HUES6 (cell line): ENCODE measurements at regions not wholly inside any gene's neighbourhood (a gene's known extent, or its start where the extent isn't known, plus 50 kb on each side); places are given as distances from the start of the nearest gene placed in this dataset.

Source experiments
- H3K27ac ChIP-seq: 2 replicates; pipeline ENCODE4 v1.7.0; 2013; ENCODE audit warnings: low read depth, mild to moderate bottlenecking, low read length, inconsistent platforms
- H3K27me3 ChIP-seq: 2 replicates; pipeline ENCODE4 v1.6.1; 2013; ENCODE audit warnings: low read length; ENCODE audit not compliant: control insufficient read depth, insufficient read depth
- H3K36me3 ChIP-seq: 2 replicates; pipeline ENCODE4 v1.6.1; 2013; ENCODE audit warnings: low read length; ENCODE audit not compliant: control insufficient read depth, insufficient read depth
- H3K4me1 ChIP-seq: 2 replicates; pipeline ENCODE4 v1.6.1; 2013; ENCODE audit warnings: low read length; ENCODE audit not compliant: control insufficient read depth, insufficient read depth
- H3K4me3 ChIP-seq: 2 replicates; pipeline ENCODE4 v1.5.1; 2013; ENCODE audit warnings: low read depth, low read length
- H3K9ac ChIP-seq: one replicate; pipeline ENCODE4 v1.6.1; 2013; ENCODE audit warnings: mild to moderate bottlenecking, low read length
- H3K9me3 ChIP-seq: 2 replicates; pipeline ENCODE4 v1.6.1; 2013; ENCODE audit warnings: low read depth, low read length; ENCODE audit not compliant: control insufficient read depth, insufficient read depth

DNA sequence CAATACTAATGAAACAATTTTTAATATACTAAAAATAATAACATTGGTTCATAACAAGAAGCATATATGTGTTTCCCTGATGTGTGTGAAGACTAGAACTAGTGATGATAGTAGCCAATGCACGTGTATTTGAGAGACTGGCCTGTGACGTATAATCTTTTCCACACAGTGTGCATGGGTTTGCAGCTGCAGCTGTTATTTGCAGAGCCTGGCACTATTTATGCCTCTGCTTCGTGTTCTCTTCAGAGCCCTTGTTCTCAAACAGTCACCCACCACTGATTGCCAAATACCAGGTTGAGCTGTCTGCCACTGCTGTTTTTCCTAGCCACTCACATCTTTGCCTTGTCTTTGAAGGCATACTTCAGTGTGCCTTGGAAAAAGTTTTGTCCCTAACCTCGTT lies 531.7 kb downstream of the ETV1 start:
- no peak overlapping the region for H3K9ac ChIP-seq
- H3K4me1 ChIP-seq, result no peaks in the 10 kb centered on the region
- H3K36me3 ChIP-seq, result no peaks in the 10 kb centered on the region
- no peak overlapping the region for H3K27ac ChIP-seq
- no peaks in the 10 kb centered on the region for H3K9me3 ChIP-seq
- H3K4me3 ChIP-seq, result no peak overlapping the region
- no peaks in the 10 kb centered on the region for H3K27me3 ChIP-seq

DNA sequence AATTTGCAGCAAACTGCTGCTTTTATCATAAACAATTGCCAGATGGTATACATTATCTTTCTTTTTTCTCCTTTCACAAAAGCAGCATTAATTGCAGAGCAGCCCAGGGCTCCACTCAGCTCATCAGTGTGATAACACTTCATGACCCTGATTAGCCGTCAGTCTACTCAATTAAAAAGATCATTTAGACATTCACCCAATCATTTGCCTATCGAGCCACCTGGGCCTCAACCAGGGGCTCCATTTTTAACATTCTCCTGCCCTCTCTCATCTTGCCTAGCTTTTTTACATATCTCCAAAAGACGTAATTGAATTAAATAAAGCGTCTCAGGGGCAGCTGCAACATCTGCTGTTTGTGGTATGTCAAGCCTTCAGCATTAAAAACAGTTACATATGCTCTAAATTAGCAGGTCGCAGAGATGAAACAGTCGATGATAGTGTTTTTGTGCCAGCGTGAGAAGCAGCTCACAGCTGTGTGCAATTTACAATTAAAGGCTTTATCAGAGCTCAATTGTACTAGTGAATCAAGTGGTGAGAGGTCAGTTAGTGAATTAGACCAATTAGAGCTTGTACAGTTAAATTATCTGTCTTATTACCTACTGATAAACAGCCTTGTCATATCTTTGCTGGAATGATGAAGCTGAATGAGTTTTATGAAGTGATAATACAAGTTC lies 522.5 kb downstream of the ETV1 start:
- H3K4me3 ChIP-seq, result no peak overlapping the region
- H3K27ac ChIP-seq, result no peak overlapping the region
- H3K9ac ChIP-seq, result no peak overlapping the region
- H3K27me3 ChIP-seq, result no peaks in the 10 kb centered on the region
- no peaks in the 10 kb centered on the region for H3K9me3 ChIP-seq
- no peaks in the 10 kb centered on the region for H3K36me3 ChIP-seq
- no peaks in the 10 kb centered on the region for H3K4me1 ChIP-seq

DNA sequence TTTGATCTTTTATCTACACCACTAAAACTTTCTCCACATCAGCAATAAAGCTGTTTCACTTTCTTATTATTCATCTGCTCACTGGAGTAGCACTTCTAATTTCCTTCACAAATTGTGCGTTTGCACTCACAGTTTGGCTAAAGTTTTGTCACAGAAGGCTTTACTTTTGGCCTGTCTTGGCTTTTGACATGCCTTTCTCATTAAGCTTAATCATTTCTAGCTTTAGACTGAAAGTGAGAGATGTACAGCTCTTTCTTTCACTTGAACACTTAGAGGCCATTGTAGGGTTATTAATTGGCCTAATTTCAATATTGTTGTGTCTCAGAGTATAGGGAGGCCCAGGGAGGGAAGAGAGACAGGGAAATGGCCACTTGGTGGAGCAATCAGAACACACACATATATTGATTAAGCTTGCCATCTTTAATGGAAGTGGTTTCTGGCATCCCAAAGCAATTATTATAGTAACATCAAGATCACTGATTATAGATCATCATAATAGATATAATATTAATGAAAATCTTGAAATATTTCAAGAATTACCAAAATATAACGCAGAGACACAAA lies 512.5 kb downstream of the ETV1 start:
- Histone ChIP-seq H3K9ac (no peak overlapping the region), H3K9me3 (no peaks in the 10 kb centered on the region), H3K27ac (no peak overlapping the region)

DNA sequence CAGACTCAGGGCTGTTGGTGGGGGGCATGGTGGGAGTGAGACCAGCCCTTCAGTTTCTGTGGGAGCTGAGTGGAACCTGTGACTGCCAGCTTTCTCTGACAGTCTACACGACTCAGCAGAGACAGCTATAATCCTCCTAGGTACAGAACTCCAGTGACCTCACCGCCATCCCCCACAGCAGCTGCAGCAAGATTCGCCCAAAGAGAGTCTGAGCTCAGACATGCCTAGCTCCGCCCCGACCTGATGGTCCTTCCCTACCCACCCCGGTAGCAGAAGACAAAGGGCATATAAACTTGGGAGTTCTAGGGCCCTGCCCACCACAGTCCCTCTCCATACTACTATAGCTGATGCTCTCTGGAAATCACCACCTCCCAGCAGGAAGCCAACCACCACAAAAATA lies 500.1 kb downstream of the ETV1 start:
- H3K9me3 ChIP-seq, result peaks cover 3% of the 10 kb centered on the region; the same call in 1 of the 2 replicates
- no peak overlapping the region for H3K4me3 ChIP-seq
- H3K36me3 ChIP-seq, result no peaks in the 10 kb centered on the region

More for the DNA sequence above, 512.5 kb downstream of the ETV1 start:
- Histone ChIP-seq H3K36me3 (no peaks in the 10 kb centered on the region), H3K4me3 (no peak overlapping the region), H3K4me1 (no peaks in the 10 kb centered on the region), H3K27me3 (no peaks in the 10 kb centered on the region)

DNA sequence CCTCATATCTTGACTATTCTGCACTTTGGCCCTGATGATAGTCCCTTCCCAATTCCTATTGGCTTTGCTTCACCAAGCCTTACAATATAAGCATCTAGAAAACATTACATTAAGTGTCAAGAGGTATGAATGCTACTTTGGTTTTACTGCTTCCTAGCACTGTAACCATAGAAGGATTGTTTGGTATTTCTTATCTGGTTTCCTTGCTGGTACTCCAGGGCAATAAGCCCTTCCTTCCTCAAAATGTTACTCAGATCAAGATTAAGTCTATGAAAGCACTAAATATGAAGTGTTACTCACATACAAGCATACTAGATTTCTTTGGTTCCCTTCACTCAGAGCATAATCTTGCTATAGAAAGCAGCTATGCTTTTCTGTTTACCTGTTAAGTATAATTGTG lies 492.5 kb downstream of the ETV1 start:
- H3K4me3 ChIP-seq, result no peak overlapping the region
- H3K9me3 ChIP-seq, result no peaks in the 10 kb centered on the region
- H3K9ac ChIP-seq, result no peak overlapping the region

More for the DNA sequence above, 500.1 kb downstream of the ETV1 start:
- Histone ChIP-seq H3K4me1 (no peaks in the 10 kb centered on the region; the same call in 1 of the 2 replicates), H3K27me3 (no peaks in the 10 kb centered on the region), H3K9ac (no peak overlapping the region), H3K27ac (no peak overlapping the region)

DNA sequence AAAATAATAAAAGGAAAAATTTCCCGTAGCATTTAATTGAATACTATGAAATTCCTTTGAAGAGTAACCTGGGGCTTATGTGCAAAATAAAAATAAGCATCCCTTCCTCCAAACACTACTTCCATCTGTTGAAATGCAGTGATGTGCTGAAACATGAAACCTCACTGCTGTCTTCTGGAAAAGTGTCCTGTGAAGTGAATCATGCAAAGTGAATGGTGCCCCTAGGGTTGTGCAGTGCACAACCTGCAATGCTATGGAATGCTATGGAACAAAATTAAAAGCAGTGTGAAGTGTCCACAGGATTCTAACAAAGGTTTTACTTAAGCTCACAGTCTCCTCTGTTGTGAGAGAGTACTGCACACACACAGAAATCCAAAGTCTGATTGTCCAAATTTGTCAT lies 480.9 kb downstream of the ETV1 start:
- Histone ChIP-seq H3K27me3 (no peaks in the 10 kb centered on the region), H3K9ac (no peak overlapping the region), H3K4me3 (no peak overlapping the region), H3K27ac (no peak overlapping the region), H3K9me3 (peaks cover 11% of the 10 kb centered on the region; the same call in 1 of the 2 replicates), H3K36me3 (no peaks in the 10 kb centered on the region), H3K4me1 (no peaks in the 10 kb centered on the region)

More for the DNA sequence above, 492.5 kb downstream of the ETV1 start:
- H3K27ac ChIP-seq, result no peak overlapping the region
- H3K27me3 ChIP-seq, result no peaks in the 10 kb centered on the region
- no peaks in the 10 kb centered on the region for H3K36me3 ChIP-seq
- H3K4me1 ChIP-seq, result no peaks in the 10 kb centered on the region

DNA sequence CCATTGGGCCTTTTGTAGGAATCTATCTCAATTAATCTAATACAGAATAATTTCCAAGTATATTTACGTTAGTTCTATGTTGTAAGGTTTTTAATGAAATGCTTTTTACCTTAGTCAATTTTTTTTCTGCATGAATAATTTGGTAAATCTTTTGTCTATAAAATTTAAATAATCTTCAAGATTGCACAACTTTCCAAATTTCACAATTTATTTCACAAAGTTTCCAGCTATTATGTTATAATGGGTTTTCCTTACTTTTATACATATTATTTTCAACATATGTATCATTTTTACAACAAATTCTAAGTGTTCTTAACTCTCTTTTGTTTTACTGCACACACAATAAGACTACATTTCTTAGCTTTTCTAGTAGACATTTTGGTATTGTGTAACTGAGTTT lies 470.7 kb downstream of the ETV1 start:
- no peak overlapping the region for H3K4me3 ChIP-seq
- H3K9me3 ChIP-seq, result no peaks in the 10 kb centered on the region
- no peak overlapping the region for H3K27ac ChIP-seq
- no peak overlapping the region for H3K9ac ChIP-seq
- H3K27me3 ChIP-seq, result no peaks in the 10 kb centered on the region
- no peaks in the 10 kb centered on the region for H3K36me3 ChIP-seq
- H3K4me1 ChIP-seq, result no peaks in the 10 kb centered on the region

DNA sequence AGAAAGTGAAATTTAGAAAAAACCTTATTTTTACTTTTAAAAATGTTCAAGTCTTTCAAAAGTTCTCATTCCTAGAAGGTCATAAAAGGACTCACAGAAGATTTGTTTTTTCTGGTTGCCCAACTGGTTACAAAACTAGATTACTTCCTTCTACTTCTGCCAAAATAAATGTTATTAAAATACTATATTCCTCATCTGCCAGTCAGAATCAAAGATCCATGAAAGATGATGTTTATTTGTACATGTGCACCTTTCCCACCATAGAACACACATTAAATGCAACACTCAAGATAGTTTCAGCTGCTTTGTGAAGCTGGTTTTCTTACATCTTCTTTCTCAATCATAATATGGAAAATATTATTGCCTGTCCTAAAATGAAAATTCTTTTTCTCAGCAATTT lies 465.4 kb downstream of the ETV1 start:
- H3K27ac ChIP-seq, result no peak overlapping the region
- H3K9me3 ChIP-seq, result no peaks in the 10 kb centered on the region
- no peaks in the 10 kb centered on the region for H3K4me1 ChIP-seq
- H3K4me3 ChIP-seq, result no peak overlapping the region
- no peak overlapping the region for H3K9ac ChIP-seq
- no peaks in the 10 kb centered on the region for H3K36me3 ChIP-seq
- H3K27me3 ChIP-seq, result no peaks in the 10 kb centered on the region

DNA sequence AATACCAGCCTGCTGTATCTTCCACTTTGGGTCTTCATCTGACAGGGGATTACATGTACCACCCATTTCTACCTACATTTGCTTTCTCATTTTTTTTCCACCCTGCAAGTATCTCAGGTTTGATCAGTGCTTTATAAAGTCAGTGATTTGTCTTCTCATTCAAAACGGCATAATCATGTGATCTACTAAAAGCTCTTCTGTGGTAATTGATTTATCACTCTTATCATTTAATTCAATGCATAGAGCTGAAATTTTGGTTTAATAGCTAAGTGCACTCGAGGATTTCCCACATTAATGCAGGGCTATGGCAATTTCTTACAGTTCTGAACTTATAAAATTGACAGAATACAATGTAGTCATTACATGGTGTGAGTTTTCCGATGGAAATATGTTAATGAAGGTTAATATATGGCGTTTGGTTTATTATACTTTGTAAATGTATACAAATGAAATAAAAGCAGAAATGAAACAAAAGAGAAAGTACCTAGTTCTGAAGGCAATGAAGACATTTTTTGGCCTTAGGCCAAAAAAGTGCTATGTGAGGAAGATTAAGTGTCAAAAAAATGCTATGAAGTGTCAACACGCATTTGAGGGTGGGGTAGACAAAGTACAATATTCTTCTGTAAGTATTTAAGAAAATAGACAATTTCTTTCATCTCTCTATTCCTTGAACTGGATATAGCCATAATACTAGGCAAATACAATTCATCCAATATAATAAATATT lies 457.3 kb downstream of the ETV1 start:
- no peaks in the 10 kb centered on the region for H3K27me3 ChIP-seq
- no peak overlapping the region for H3K4me3 ChIP-seq

DNA sequence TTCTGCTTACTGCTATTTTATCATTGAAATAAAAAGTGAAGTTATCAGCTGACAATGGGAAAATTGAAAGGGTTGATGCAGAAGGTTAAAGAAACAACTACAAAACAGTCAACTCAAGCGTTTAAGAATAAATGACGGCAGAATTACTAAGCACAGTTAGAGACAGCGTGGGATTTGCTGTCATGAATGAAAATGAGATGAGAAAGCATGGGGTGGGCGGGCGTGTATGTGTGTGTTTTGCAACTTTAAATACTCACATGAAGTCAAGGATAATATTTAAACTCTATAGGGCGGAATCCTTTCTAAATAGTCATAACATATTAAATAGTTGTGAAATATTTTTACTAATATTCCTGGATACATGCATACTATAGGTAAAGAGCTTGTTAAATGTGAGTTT lies 450.8 kb downstream of the ETV1 start:
- Histone ChIP-seq H3K27ac (no peak overlapping the region), H3K4me3 (no peak overlapping the region), H3K36me3 (no peaks in the 10 kb centered on the region), H3K9ac (no peak overlapping the region), H3K27me3 (no peaks in the 10 kb centered on the region), H3K4me1 (peaks cover 5% of the 10 kb centered on the region; the same call in 1 of the 2 replicates), H3K9me3 (no peaks in the 10 kb centered on the region)

More for the DNA sequence above, 457.3 kb downstream of the ETV1 start:
- Histone ChIP-seq H3K4me1 (no peaks in the 10 kb centered on the region; the same call in 1 of the 2 replicates), H3K27ac (no peak overlapping the region), H3K9ac (no peak overlapping the region), H3K36me3 (no peaks in the 10 kb centered on the region), H3K9me3 (no peaks in the 10 kb centered on the region)

DNA sequence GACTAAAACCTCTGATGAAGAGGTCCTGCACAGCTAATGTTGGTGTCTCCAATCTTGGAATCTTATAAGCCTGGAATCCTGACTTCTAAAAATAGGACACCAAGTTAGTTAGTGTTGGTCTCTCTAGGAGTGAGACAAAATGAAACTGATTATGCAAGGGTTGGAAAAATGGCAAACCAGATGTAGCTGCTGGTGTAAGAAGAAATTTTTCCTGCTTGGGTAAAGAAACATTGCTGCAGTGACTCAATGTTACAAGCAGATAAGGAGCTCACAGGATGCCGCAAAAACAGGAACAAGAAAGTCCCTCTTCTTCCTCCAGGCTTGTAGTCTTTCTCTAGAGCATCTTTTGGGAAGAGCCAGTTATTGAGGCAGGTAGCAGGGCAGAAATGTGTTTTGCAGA lies 449.0 kb downstream of the ETV1 start:
- no peaks in the 10 kb centered on the region for H3K36me3 ChIP-seq
- no peaks in the 10 kb centered on the region for H3K9me3 ChIP-seq
- no peak overlapping the region for H3K27ac ChIP-seq
- H3K4me1 ChIP-seq, result peaks cover 5% of the 10 kb centered on the region; the same call in 1 of the 2 replicates
- H3K27me3 ChIP-seq, result no peaks in the 10 kb centered on the region
- no peak overlapping the region for H3K4me3 ChIP-seq
- no peak overlapping the region for H3K9ac ChIP-seq
